Breast epithelium (tissue), 4 donors: ENCODE measurements at regions not wholly inside any gene's neighbourhood (a gene's known extent, or its start where the extent isn't known, plus 50 kb on each side); places are given as distances from the start of the nearest gene placed in this dataset.

ENCODE experiments used
- DNase-seq, 2 donors: peaks; one replicate each; pipeline ENCODE4 v3.0.0-alpha.2; 2019; ENCODE audit warnings: low spot score in 2 of 2
- H3K27ac ChIP-seq, 2 donors: fragments of 200-600 bp; sonication (generic) in 1 of 2; one replicate each; pipeline ENCODE4 v1.5.1; 2016 to 2019; ENCODE audit warnings: mild to moderate bottlenecking in 1 of 2
- H3K27me3 ChIP-seq, 2 donors: fragments of 200-600 bp; sonication (generic) in 1 of 2; one replicate each; pipeline versions ENCODE4 v1.5.1 to v1.6.0; 2017 to 2019; ENCODE audit warnings: control low read depth in 1 of 2, mild to moderate bottlenecking in 1 of 2
- H3K36me3 ChIP-seq: fragments of 200-600 bp; one replicate; pipeline ENCODE4 v1.5.1; 2019
- H3K4me1 ChIP-seq, 2 donors: fragments of 200-600 bp; sonication (generic); one replicate each; pipeline ENCODE4 v1.5.1; 2016 to 2019; ENCODE audit warnings: control low read depth in 1 of 2
- H3K4me3 ChIP-seq, 3 donors: fragments of 200-600 bp; sonication (generic); 1 replicate in 2 of 3; 2 replicates in 1 of 3; pipeline ENCODE4 v1.5.1; 2016 to 2019; ENCODE audit warnings: mild to moderate bottlenecking in 3 of 3, moderate library complexity in 2 of 3
- H3K9me3 ChIP-seq, 2 donors: fragments of 200-600 bp; sonication (generic) in 1 of 2; one replicate each; pipeline ENCODE4 v1.5.1; 2016 to 2019; ENCODE audit warnings: control low read depth in 1 of 2
- CTCF ChIP-seq, 3 donors: fragments of 450-650 bp; IDR thresholded peaks; one replicate each; pipeline ENCODE4 v1.5.1; 2016 to 2017; ENCODE audit warnings: antibody characterized with exemption in 3 of 3, mild to moderate bottlenecking in 3 of 3, moderate library complexity in 3 of 3
- POLR2A ChIP-seq: fragments of 450-650 bp; IDR thresholded peaks from one replicate; pipeline ENCODE4 v1.6.1; 2016; ENCODE audit warnings: antibody characterized with exemption, mild to moderate bottlenecking, moderate library complexity
- POLR2AphosphoS5 ChIP-seq, 3 donors: sonication (generic); formaldehyde crosslinking; IDR thresholded peaks; one replicate each; pipeline ENCODE4 v1.6.1; 2017; ENCODE audit warnings: antibody characterized with exemption in 3 of 3
- intact Hi-C: fragments of 100-400 bp; cut with DNase I; formaldehyde crosslinking; loops from one replicate; pipeline ENCODE4 v1.15.1; 2023; ENCODE audit warnings: low total_unique reads

GRCh38 chr2:149719695-149720094 lies 132.1 kb upstream of the MMADHC start:
- intact Hi-C loops, result no loop called here
- Histone ChIP-seq H3K4me1 (no peaks in the 10 kb centered on the region), H3K27ac (no peak overlapping the region)

GRCh38 chr2:149716687-149717086 lies 129.1 kb upstream of the MMADHC start:
- DNase-seq, result no peak
- intact Hi-C loops, result no loop called here
- Histone ChIP-seq H3K4me3 (no peak overlapping the region), H3K27me3 (no peaks in the 10 kb centered on the region), H3K27ac (peak overlapping the region in 1 of 2 donors; percentile 16), H3K4me1 (no peaks in the 10 kb centered on the region), H3K36me3 (no peaks in the 10 kb centered on the region), H3K9me3 (no peaks in the 10 kb centered on the region)
- no peak for TF ChIP-seq CTCF (IDR thresholded peaks at IDR 0.05)
- no peak for TF ChIP-seq POLR2AphosphoS5 (IDR thresholded peaks at IDR 0.05)
- TF ChIP-seq POLR2A, result no peak

More at GRCh38 chr2:149719695-149720094, 132.1 kb upstream of the MMADHC start:
- Histone ChIP-seq H3K9me3 (no peaks in the 10 kb centered on the region), H3K27me3 (no peaks in the 10 kb centered on the region), H3K4me3 (no peak overlapping the region), H3K36me3 (no peaks in the 10 kb centered on the region)
- no peak for DNase-seq
- TF ChIP-seq POLR2AphosphoS5 (IDR thresholded peaks at IDR 0.05) (no peak), POLR2A (no peak), CTCF (IDR thresholded peaks at IDR 0.05) (no peak)

GRCh38 chr2:149715894-149716293 lies 128.3 kb upstream of the MMADHC start:
- no peak overlapping the region for H3K27ac ChIP-seq
- no peaks in the 10 kb centered on the region for H3K27me3 ChIP-seq
- no peak for DNase-seq
- no peak for TF ChIP-seq CTCF (IDR thresholded peaks at IDR 0.05)
- no peak for TF ChIP-seq POLR2A
- no peak for TF ChIP-seq POLR2AphosphoS5 (IDR thresholded peaks at IDR 0.05)
- no peaks in the 10 kb centered on the region for H3K9me3 ChIP-seq
- no peaks in the 10 kb centered on the region for H3K4me1 ChIP-seq
- no peaks in the 10 kb centered on the region for H3K36me3 ChIP-seq
- intact Hi-C loops, result no loop called here
- no peak overlapping the region for H3K4me3 ChIP-seq

GRCh38 chr2:149715005-149715592 lies 127.5 kb upstream of the MMADHC start:
- Histone ChIP-seq H3K27me3 (no peaks in the 10 kb centered on the region), H3K9me3 (no peaks in the 10 kb centered on the region), H3K36me3 (no peaks in the 10 kb centered on the region), H3K4me3 (no peak overlapping the region), H3K27ac (no peak overlapping the region), H3K4me1 (no peaks in the 10 kb centered on the region)
- TF ChIP-seq POLR2AphosphoS5 (IDR thresholded peaks at IDR 0.05), result no peak
- TF ChIP-seq CTCF (IDR thresholded peaks at IDR 0.05), result peak in 1 of 3 donors; percentile 21
- no peak for DNase-seq
- intact Hi-C loops, result no loop called here

GRCh38 chr2:149709496-149710263 lies 122.1 kb upstream of the MMADHC start:
- Histone ChIP-seq H3K27ac (no peak overlapping the region), H3K36me3 (no peaks in the 10 kb centered on the region), H3K4me1 (no peaks in the 10 kb centered on the region), H3K27me3 (no peaks in the 10 kb centered on the region), H3K4me3 (no peak overlapping the region), H3K9me3 (no peaks in the 10 kb centered on the region)
- intact Hi-C loops, result no loop called here
- DNase-seq, result no peak
- TF ChIP-seq POLR2A, result no peak
- no peak for TF ChIP-seq CTCF (IDR thresholded peaks at IDR 0.05)
- TF ChIP-seq POLR2AphosphoS5 (IDR thresholded peaks at IDR 0.05), result no peak
